Effector memory CD8-positive, alpha-beta T cell (primary cell): ENCODE measurements at regions not wholly inside any gene's neighbourhood (a gene's known extent, or its start where the extent isn't known, plus 50 kb on each side); places are given as distances from the start of the nearest gene placed in this dataset.
"Not testable (repeated sequence)": the region's sequence is repeated elsewhere in the genome, so short reads cannot be mapped to it uniquely, and the experiment has no call there.

Source experiments
- ATAC-seq: fragments of 150-1000 bp; cut with Tn5 transposase; replicated peaks from 2 replicates; pipeline ENCODE4 v1.10.0; 2021; ENCODE audit warnings: mild to moderate bottlenecking, moderate library complexity
- DNase-seq, 3 experiments: peaks; one replicate each; pipeline ENCODE4 v3.0.0; 2021
- H3K27ac Mint-ChIP-seq, 2 donors: one replicate each; pipeline ENCODE4 v1.8.0; 2022; ENCODE audit warnings: mild to moderate bottlenecking in 2 of 2, mixed read lengths in 2 of 2, moderate library complexity in 2 of 2
- H3K27me3 Mint-ChIP-seq, 2 donors: one replicate each; pipeline ENCODE4 v1.8.0; 2022; ENCODE audit warnings: mixed read lengths in 2 of 2
- H3K36me3 Mint-ChIP-seq: one replicate; pipeline ENCODE4 v1.8.0; 2022; ENCODE audit warnings: mild to moderate bottlenecking, moderate library complexity, mixed read lengths; ENCODE audit not compliant: insufficient read depth
- H3K4me1 Mint-ChIP-seq, 2 donors: one replicate each; pipeline ENCODE4 v1.8.0; 2022; ENCODE audit warnings: low read depth in 2 of 2, mixed read lengths in 2 of 2
- H3K4me3 Mint-ChIP-seq, 2 donors: one replicate each; pipeline ENCODE4 v1.8.0; 2022; ENCODE audit warnings: mild to moderate bottlenecking in 2 of 2, mixed read lengths in 2 of 2, moderate library complexity in 2 of 2
- H3K9me3 Mint-ChIP-seq, 2 donors: one replicate each; pipeline ENCODE4 v1.8.0; 2022; ENCODE audit warnings: mixed read lengths in 2 of 2

DNA sequence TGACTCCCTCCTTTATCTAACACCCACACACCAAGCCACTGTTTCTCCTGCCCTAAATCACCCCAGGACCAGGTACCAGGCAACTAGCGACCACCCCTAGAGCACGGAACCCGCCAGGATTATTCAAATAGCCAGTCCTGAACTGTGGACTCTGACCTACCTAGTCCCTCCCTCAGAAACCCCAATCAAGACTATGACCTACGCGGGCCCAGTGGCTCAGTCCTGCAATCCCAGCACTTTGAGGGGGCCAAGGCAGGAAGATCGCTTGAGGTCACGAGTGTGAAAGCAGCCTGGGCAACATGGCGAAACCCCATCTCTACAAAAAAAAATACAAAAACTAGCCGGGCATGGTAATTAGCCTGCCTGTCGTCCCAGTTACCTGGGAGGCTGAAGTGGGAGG is 232.8 kb upstream of the FOXK1 start:
- Mint-ChIP-seq H3K9me3 (peaks cover 0 to 10% of the 10 kb centered on the region in 2 donors), H3K4me1 (no peaks in the 10 kb centered on the region), H3K4me3 (no peak overlapping the region), H3K27me3 (peaks cover 0 to 15% of the 10 kb centered on the region in 2 donors), H3K27ac (no peak overlapping the region), H3K36me3 (no peaks in the 10 kb centered on the region)
- ATAC-seq (no peak), DNase-seq (no peak)

DNA sequence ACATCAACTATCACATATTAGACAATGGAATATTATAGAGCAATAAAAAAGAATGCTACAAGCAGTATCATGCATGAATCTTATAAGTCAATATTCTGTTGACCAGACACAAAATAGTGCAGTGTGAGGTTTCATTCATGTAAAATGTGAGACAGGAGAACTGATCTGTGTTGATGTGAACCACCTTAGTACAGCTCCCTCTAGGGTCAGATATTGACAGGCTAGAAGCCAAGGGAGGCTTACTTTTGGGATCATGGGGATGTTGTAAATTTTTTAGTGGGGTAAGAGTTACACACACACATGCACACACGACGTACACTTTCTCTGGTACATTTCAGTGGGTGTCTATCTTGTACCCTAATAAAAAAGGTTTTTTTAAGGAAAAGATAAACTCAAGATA is 231.6 kb upstream of the FOXK1 start:
- no peak overlapping the region for H3K4me3 Mint-ChIP-seq
- no peak overlapping the region for H3K27ac Mint-ChIP-seq
- ATAC-seq (no peak), DNase-seq (no peak)
- no peaks in the 10 kb centered on the region for H3K36me3 Mint-ChIP-seq
- peaks cover 0 to 2% of the 10 kb centered on the region in 2 donors for H3K9me3 Mint-ChIP-seq
- H3K4me1 Mint-ChIP-seq = no peaks in the 10 kb centered on the region
- peaks cover 0 to 15% of the 10 kb centered on the region in 2 donors for H3K27me3 Mint-ChIP-seq

DNA sequence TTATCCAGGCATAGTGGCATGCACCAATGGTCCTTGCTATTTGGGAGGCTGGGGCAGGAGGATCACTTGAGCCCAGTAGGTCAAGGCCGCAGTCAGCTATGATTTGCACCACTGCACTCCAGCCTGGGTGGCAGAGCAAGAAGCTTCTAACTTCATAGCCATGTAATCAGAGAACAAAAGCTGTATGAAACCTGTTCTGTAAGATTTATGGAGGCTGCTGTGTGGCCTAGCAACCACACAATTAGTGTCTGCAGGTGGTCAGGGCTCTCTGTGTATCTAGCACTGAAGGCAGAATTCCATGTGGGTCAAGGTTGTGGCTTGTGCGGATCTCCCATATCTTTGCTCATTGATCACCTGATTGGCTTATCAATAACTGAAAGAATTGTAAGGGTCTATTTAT is 221.5 kb upstream of the FOXK1 start:
- Mint-ChIP-seq H3K4me3 (no peak overlapping the region), H3K4me1 (no peaks in the 10 kb centered on the region), H3K9me3 (peaks cover 0 to 1% of the 10 kb centered on the region in 2 donors), H3K27ac (no peak overlapping the region), H3K36me3 (peaks cover 2% of the 10 kb centered on the region), H3K27me3 (peaks cover 0 to 18% of the 10 kb centered on the region in 2 donors)
- DNase-seq = no peak
- no peak for ATAC-seq

DNA sequence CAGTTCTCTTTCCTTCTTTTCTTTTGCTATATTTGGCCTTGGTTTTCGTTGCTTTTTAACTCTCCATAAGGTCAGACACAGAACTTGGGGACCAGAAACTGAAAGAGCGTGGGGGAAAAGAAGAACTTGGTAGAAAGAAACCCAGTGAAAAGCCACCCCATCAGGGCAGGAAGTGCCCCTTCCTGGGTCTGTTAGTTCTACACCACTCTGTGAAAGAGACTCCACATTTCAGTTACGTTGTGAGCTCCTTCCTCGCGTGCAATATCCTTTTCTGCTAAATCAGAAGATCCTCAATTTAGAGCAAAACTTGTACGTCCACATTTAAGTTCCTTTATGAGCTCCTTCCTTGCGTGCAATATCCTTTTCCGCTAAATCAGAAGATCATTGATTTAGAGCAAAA is 220.6 kb upstream of the FOXK1 start:
- H3K27ac Mint-ChIP-seq = no peak overlapping the region
- peaks cover 2% of the 10 kb centered on the region for H3K36me3 Mint-ChIP-seq
- peaks cover 0 to 1% of the 10 kb centered on the region in 2 donors for H3K9me3 Mint-ChIP-seq
- H3K4me3 Mint-ChIP-seq = no peak overlapping the region
- H3K4me1 Mint-ChIP-seq = no peaks in the 10 kb centered on the region
- ATAC-seq (no peak), DNase-seq (no peak)
- H3K27me3 Mint-ChIP-seq = peaks cover 0 to 18% of the 10 kb centered on the region in 2 donors

GRCh38 chr7:4468320-4469102 is 213.6 kb upstream of the FOXK1 start:
- DNase-seq (no peak), ATAC-seq (no peak)
- Mint-ChIP-seq H3K9me3 (no peaks in the 10 kb centered on the region), H3K4me3 (no peak overlapping the region), H3K36me3 (peaks cover 2% of the 10 kb centered on the region), H3K4me1 (no peaks in the 10 kb centered on the region), H3K27me3 (peaks cover 0 to 29% of the 10 kb centered on the region in 2 donors), H3K27ac (no peak overlapping the region)

GRCh38 chr7:4470246-4470645 is 211.8 kb upstream of the FOXK1 start:
- Mint-ChIP-seq H3K4me1 (no peaks in the 10 kb centered on the region), H3K9me3 (no peaks in the 10 kb centered on the region), H3K4me3 (no peak overlapping the region), H3K27me3 (peaks cover 0 to 33% of the 10 kb centered on the region in 2 donors), H3K27ac (no peak overlapping the region), H3K36me3 (no peaks in the 10 kb centered on the region)
- no peak for ATAC-seq
- DNase-seq = no peak

DNA sequence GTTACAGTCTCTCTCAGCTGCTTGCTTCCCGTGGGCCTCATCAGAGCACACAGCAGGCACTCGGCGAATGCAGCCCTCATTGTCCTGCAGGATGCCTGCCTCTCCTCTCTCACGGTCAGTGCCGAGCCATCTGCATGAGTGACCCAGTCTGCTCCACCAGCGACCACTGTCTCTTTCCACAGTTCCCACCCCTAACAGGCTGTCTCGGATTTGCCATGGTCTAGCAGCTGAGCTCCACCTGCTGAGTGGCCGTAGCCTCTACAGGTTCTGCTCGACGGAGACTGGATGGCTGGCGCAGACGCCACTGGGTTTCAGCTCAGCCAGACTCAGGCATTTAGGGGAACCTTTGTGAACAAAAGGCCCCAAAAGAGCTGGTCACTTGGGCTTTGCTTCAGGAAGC is 209.4 kb upstream of the FOXK1 start:
- Mint-ChIP-seq H3K9me3 (no peaks in the 10 kb centered on the region), H3K4me3 (no peak overlapping the region), H3K36me3 (no peaks in the 10 kb centered on the region), H3K27me3 (peaks cover 9 to 44% of the 10 kb centered on the region in 2 donors), H3K27ac (no peak overlapping the region), H3K4me1 (no peaks in the 10 kb centered on the region)
- DNase-seq (no peak), ATAC-seq (no peak)

- Mint-ChIP-seq H3K36me3 (no peaks in the 10 kb centered on the region), H3K9me3 (peaks cover 5 to 9% of the 10 kb centered on the region in 2 donors), H3K27me3 (peaks cover 16 to 24% of the 10 kb centered on the region in 2 donors), H3K27ac (no peak overlapping the region), H3K4me1 (no peaks in the 10 kb centered on the region), H3K4me3 (no peak overlapping the region)
- ATAC-seq (no peak), DNase-seq (no peak)
Measured at GRCh38 chr7:4479367-4480039, 202.6 kb upstream of the FOXK1 start.

GRCh38 chr7:4480131-4480530 is 202.0 kb upstream of the FOXK1 start:
- H3K4me1 Mint-ChIP-seq, H3K9me3 Mint-ChIP-seq, H3K4me3 Mint-ChIP-seq, ATAC-seq, H3K27ac Mint-ChIP-seq, DNase-seq, H3K36me3 Mint-ChIP-seq: not testable (repeated sequence)
- peaks cover 16 to 28% of the 10 kb centered on the region in 2 donors for H3K27me3 Mint-ChIP-seq

GRCh38 chr7:4483851-4484250 is 198.2 kb upstream of the FOXK1 start:
- Mint-ChIP-seq H3K27ac (no peak overlapping the region), H3K4me1 (no peaks in the 10 kb centered on the region), H3K9me3 (peaks cover 5 to 9% of the 10 kb centered on the region in 2 donors), H3K4me3 (no peak overlapping the region), H3K36me3 (no peaks in the 10 kb centered on the region), H3K27me3 (peaks cover 16 to 19% of the 10 kb centered on the region in 2 donors)
- no peak for ATAC-seq
- DNase-seq = no peak

DNA sequence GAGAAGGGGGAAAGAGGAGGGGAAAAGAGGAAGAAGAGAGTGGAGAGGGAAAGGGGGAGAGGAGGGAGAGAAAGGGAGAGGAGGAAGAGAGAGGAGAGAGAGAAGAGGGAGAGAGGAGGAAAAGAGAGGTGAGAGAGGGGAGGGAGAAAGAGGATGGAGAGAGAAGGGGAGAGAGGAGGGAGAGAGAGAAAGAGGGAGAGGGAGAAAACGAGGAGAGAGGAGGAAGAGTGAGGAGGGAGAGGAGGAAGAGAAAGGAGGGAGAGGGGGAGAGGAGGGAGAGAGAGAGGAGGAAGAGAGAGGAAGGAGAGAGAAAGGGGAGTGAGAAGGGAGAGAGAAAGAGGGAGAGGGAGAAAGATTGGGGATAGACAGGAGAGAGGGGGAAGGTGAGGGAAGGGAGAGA is 197.6 kb upstream of the FOXK1 start:
- ATAC-seq = no peak
- Mint-ChIP-seq H3K4me3 (no peak overlapping the region), H3K4me1 (no peaks in the 10 kb centered on the region), H3K27me3 (peaks cover 23% of the 10 kb centered on the region in 2 donors), H3K9me3 (peaks cover 5 to 12% of the 10 kb centered on the region in 2 donors), H3K36me3 (no peaks in the 10 kb centered on the region), H3K27ac (no peak overlapping the region)
- no peak for DNase-seq

DNA sequence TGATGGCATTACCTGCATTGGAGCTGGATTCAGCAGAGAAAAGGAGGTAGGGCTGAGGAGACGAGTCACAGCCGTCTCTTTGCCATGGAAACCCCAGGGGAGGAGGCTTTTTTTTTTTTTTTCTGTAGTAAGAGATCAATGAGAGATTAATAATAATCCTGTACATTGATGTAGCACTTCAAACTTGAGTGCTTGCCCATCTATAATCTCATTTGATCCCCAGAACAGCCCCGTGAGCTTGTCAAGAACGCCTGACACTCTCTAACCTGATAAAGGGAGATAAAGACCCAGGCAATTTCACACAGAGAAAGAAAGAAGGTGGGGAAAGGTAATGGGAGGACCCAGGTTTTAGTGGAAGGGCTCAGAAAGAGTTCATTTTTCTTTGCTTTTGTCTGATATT is 195.2 kb upstream of the FOXK1 start:
- ATAC-seq = no peak
- H3K4me1 Mint-ChIP-seq = no peaks in the 10 kb centered on the region
- H3K27ac Mint-ChIP-seq = no peak overlapping the region
- no peak for DNase-seq
- H3K27me3 Mint-ChIP-seq = peaks cover 23 to 28% of the 10 kb centered on the region in 2 donors
- no peak overlapping the region for H3K4me3 Mint-ChIP-seq
- peaks cover 5 to 10% of the 10 kb centered on the region in 2 donors for H3K9me3 Mint-ChIP-seq
- H3K36me3 Mint-ChIP-seq = no peaks in the 10 kb centered on the region

DNA sequence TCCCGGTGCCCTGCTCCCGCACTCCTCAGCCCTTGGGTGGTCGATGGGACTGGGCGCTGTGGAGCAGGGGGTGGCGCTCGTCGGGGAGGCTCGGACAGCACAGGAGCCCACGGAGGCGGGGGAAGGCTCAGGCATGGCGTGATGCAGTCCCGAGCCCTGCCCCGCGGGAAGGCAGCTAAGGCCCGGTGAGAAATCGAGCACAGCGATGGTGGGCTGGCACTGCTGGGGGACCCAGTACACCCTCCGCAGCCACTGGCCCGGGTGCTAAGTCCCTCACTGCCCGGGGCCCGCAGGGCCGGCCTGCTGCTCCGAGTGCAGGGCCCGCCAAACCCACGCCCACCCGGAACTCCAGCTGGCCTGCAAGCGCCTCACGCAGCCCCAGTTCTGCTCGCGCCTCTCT is 185.2 kb upstream of the FOXK1 start:
- not testable (repeated sequence) for H3K36me3 Mint-ChIP-seq, H3K9me3 Mint-ChIP-seq, ATAC-seq, DNase-seq, H3K27ac Mint-ChIP-seq, H3K4me1 Mint-ChIP-seq, H3K4me3 Mint-ChIP-seq
- peaks cover 0 to 12% of the 10 kb centered on the region in 2 donors for H3K27me3 Mint-ChIP-seq

DNA sequence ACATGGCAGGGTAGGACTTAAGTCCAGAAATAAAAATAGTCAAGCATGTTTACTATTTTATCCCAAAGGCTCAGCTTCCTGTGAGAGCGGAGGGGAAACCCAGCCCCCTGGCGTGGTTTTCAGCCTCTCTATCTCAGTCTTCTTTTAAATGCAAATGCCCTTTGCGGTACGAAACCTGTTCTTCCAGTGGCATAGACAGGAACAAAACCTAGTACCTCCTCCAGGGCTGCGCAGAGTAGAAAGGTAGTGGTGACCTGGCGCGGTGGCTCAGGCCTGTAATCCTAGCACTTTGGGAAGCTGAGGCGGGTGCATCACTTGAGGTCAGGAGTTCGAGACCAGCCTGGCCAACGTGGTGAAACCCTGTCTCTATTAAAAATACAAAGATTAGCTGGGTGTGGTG is 181.3 kb upstream of the FOXK1 start:
- no peaks in the 10 kb centered on the region for H3K36me3 Mint-ChIP-seq
- H3K4me1 Mint-ChIP-seq = no peaks in the 10 kb centered on the region
- H3K4me3 Mint-ChIP-seq = no peak overlapping the region
- peaks cover 0 to 12% of the 10 kb centered on the region in 2 donors for H3K27me3 Mint-ChIP-seq
- H3K27ac Mint-ChIP-seq = no peak overlapping the region
- DNase-seq = no peak
- H3K9me3 Mint-ChIP-seq = peaks cover 4 to 10% of the 10 kb centered on the region in 2 donors
- ATAC-seq = no peak
